Astrocyte (in vitro differentiated cells and primary cell): ENCODE measurements at regions not wholly inside any gene's neighbourhood (a gene's known extent, or its start where the extent isn't known, plus 50 kb on each side); places are given as distances from the start of the nearest gene placed in this dataset.

Experiments used
- DNase-seq: peaks from one replicate; pipeline ENCODE4 v3.0.0-alpha.2; 2010; ENCODE audit warnings: low read depth
- FAIRE-seq: peaks from 2 replicates; lab custom pipeline; 2011; peaks lifted over from hg19 to GRCh38; lab: Jason Lieb, UNC
- H2AFZ ChIP-seq: 2 replicates; pipeline ENCODE4 v1.6.0; 2012; ENCODE audit warnings: low read depth, low read length, inconsistent platforms
- H3K27ac ChIP-seq: 2 replicates; pipeline ENCODE4 v1.5.1; 2011; ENCODE audit warnings: low read depth, low read length, inconsistent platforms
- H3K27me3 ChIP-seq: 2 replicates; pipeline ENCODE4 v1.6.0; 2011; ENCODE audit warnings: low read length, inconsistent platforms; ENCODE audit not compliant: insufficient read depth
- H3K36me3 ChIP-seq: 2 replicates; pipeline ENCODE4 v1.5.1; 2011; ENCODE audit warnings: low read length, inconsistent platforms; ENCODE audit not compliant: insufficient read depth
- H3K4me1 ChIP-seq: 2 replicates; pipeline ENCODE4 v1.5.1; 2011; ENCODE audit warnings: low read length, inconsistent platforms; ENCODE audit not compliant: insufficient read depth
- H3K4me2 ChIP-seq: 2 replicates; pipeline ENCODE4 v1.6.0; 2012; ENCODE audit warnings: low read length, inconsistent platforms
- H3K4me3 ChIP-seq: 2 replicates; pipeline ENCODE4 v1.5.1; 2011; ENCODE audit warnings: low read depth, mild to moderate bottlenecking, low read length, inconsistent platforms; ENCODE audit not compliant: insufficient read depth
- H3K79me2 ChIP-seq: 2 replicates; pipeline ENCODE4 v1.6.0; 2012; ENCODE audit warnings: mild to moderate bottlenecking, low read length, inconsistent platforms; ENCODE audit not compliant: insufficient read depth
- H3K9ac ChIP-seq: 2 replicates; pipeline ENCODE4 v1.6.0; 2012; ENCODE audit warnings: mild to moderate bottlenecking, low read length, inconsistent platforms
- H3K9me3 ChIP-seq: 2 replicates; pipeline ENCODE4 v1.5.1; 2012; ENCODE audit warnings: low read depth, mild to moderate bottlenecking, low read length, inconsistent platforms; ENCODE audit not compliant: insufficient read depth
- H4K20me1 ChIP-seq: 2 replicates; pipeline ENCODE4 v1.6.0; 2012; ENCODE audit warnings: low read length, inconsistent platforms; ENCODE audit not compliant: insufficient read depth
- H3K27ac Mint-ChIP-seq: one replicate; pipeline ENCODE4 v1.8.0; 2021; ENCODE audit warnings: mild to moderate bottlenecking, mixed read lengths; ENCODE audit not compliant: unreplicated experiment
- H3K27me3 Mint-ChIP-seq: one replicate; pipeline ENCODE4 v1.8.0; 2021; ENCODE audit warnings: low read depth, mixed read lengths; ENCODE audit not compliant: unreplicated experiment
- H3K36me3 Mint-ChIP-seq: one replicate; pipeline ENCODE4 v1.8.0; 2021; ENCODE audit warnings: low read depth, mixed read lengths; ENCODE audit not compliant: unreplicated experiment
- H3K4me1 Mint-ChIP-seq: one replicate; pipeline ENCODE4 v1.8.0; 2021; ENCODE audit warnings: low read depth, mixed read lengths; ENCODE audit not compliant: unreplicated experiment
- H3K4me3 Mint-ChIP-seq: one replicate; pipeline ENCODE4 v1.8.0; 2021; ENCODE audit warnings: mild to moderate bottlenecking, moderate library complexity, mixed read lengths; ENCODE audit not compliant: unreplicated experiment
- H3K9me3 Mint-ChIP-seq: one replicate; pipeline ENCODE4 v1.8.0; 2021; ENCODE audit warnings: mild to moderate bottlenecking, mixed read lengths; ENCODE audit not compliant: unreplicated experiment
- EZH2 ChIP-seq: IDR thresholded peaks from 2 replicates; pipeline ENCODE4 v1.6.1; 2012; ENCODE audit warnings: mild to moderate bottlenecking, low read length, inconsistent platforms; ENCODE audit not compliant: insufficient read depth
- TF ChIP-seq, protein P1 (sequence below): IDR thresholded peaks from 2 replicates; pipeline ENCODE4 v1.5.1; 2011; ENCODE audit warnings: low read depth, mild to moderate bottlenecking, inconsistent platforms, low read length, moderate library complexity; ENCODE audit not compliant: insufficient read depth

DNA sequence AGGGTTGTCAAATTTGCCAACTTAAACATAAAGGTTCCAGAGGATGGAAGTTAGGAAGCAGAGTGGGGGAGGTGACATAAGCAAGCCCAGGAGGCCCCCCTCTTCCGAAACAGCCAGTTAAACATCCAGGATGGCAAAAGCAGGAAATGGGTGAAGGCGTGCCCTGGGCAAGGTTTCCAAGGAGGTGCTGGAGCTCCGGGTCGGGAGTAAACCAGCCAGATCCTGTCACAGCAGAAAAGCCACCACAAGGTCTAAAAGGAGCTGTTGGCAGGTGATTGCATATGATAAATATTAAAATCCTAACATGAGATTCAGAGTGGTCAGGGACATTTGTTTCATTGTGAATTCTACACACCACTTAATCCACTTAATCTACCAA, 572.2 kb upstream of the SALL3 start:
- Histone ChIP-seq H3K27ac (no peak overlapping the region), H4K20me1 (no peaks in the 10 kb centered on the region), H3K4me1 (no peaks in the 10 kb centered on the region), H3K9me3 (peaks cover 11% of the 10 kb centered on the region), H3K27me3 (no peaks in the 10 kb centered on the region), H3K36me3 (no peaks in the 10 kb centered on the region), H3K4me2 (no peak overlapping the region), H3K4me3 (no peak overlapping the region), H3K9ac (no peak overlapping the region), H2AFZ (no peak overlapping the region), H3K79me2 (no peaks in the 10 kb centered on the region)
- Mint-ChIP-seq H3K4me3 (no peak overlapping the region), H3K36me3 (no peaks in the 10 kb centered on the region), H3K4me1 (no peaks in the 10 kb centered on the region), H3K27me3 (no peaks in the 10 kb centered on the region), H3K9me3 (peaks cover 14% of the 10 kb centered on the region), H3K27ac (no peak overlapping the region)
- TF ChIP-seq, protein P1, sequence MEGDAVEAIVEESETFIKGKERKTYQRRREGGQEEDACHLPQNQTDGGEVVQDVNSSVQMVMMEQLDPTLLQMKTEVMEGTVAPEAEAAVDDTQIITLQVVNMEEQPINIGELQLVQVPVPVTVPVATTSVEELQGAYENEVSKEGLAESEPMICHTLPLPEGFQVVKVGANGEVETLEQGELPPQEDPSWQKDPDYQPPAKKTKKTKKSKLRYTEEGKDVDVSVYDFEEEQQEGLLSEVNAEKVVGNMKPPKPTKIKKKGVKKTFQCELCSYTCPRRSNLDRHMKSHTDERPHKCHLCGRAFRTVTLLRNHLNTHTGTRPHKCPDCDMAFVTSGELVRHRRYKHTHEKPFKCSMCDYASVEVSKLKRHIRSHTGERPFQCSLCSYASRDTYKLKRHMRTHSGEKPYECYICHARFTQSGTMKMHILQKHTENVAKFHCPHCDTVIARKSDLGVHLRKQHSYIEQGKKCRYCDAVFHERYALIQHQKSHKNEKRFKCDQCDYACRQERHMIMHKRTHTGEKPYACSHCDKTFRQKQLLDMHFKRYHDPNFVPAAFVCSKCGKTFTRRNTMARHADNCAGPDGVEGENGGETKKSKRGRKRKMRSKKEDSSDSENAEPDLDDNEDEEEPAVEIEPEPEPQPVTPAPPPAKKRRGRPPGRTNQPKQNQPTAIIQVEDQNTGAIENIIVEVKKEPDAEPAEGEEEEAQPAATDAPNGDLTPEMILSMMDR = no peak
- no peak for TF ChIP-seq EZH2
- no peak for DNase-seq
- FAIRE-seq = no peak

DNA sequence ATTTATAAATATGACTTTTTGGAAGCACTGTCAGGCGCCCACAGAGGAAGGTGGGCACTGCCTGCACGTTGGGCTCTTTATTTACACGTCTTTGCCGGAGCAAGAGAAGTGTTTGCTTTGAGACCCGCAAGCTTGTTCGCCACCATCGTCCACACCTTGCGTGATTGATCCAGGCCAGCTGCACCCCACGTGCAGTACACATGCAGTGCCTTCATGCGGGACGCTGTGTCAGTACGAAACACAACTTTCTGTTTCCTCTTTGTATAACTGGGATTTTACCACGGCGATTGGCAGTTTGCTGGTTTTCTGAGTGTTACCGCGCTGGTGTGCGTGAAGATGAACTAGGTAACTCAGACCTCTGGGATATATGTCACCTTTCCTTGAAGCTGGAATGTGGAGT, 571.0 kb upstream of the SALL3 start:
- Mint-ChIP-seq H3K9me3 (peaks cover 14% of the 10 kb centered on the region), H3K4me3 (no peak overlapping the region), H3K27me3 (no peaks in the 10 kb centered on the region), H3K4me1 (no peaks in the 10 kb centered on the region), H3K36me3 (no peaks in the 10 kb centered on the region), H3K27ac (no peak overlapping the region)
- no peak overlapping the region for H2AFZ ChIP-seq
- no peak overlapping the region for H3K4me2 ChIP-seq
- no peaks in the 10 kb centered on the region for H3K36me3 ChIP-seq
- no peaks in the 10 kb centered on the region for H4K20me1 ChIP-seq
- no peak overlapping the region for H3K4me3 ChIP-seq
- TF ChIP-seq, protein P1 = no peak
- TF ChIP-seq EZH2 = no peak
- H3K9ac ChIP-seq = no peak overlapping the region
- H3K79me2 ChIP-seq = no peaks in the 10 kb centered on the region
- no peaks in the 10 kb centered on the region for H3K4me1 ChIP-seq
- FAIRE-seq (no peak), DNase-seq (no peak)
- H3K9me3 ChIP-seq = peaks cover 11% of the 10 kb centered on the region
- H3K27me3 ChIP-seq = no peaks in the 10 kb centered on the region
- H3K27ac ChIP-seq = no peak overlapping the region

DNA sequence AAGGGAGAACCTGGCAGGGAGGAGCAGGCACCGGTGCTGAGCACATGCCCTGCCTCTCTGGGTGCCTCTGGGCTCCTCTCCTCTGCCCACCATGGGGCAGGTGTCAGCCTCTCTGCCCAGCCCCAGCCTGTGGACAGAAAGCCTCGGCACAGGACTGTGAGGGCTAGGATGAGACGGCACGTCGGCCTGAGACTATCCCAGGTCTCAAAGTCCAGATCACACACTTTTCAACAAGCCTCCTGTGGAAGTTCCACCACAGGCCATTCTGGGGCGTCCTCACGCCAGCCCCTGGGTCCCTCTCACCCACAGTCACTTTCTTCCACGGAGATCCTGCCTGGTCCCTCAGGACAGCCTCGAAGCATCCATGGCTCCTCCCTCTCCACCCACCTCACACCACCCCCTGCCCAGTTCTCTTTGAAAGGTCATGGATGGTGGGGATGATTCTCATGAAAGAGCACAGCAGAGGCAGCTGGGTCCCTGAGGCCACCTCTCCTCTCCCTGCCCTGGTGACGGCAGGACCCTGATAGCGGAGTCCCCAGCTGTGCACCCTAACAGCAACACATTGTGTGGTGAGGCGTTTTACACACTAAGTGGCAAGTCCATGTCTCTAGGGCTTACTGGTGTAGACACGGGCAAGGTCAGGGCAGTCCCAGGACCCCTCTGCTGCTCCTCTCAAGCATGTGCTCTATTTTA, 569.4 kb upstream of the SALL3 start:
- Histone ChIP-seq H3K27me3 (no peaks in the 10 kb centered on the region), H2AFZ (no peak overlapping the region), H3K27ac (no peak overlapping the region), H3K36me3 (no peaks in the 10 kb centered on the region), H3K9me3 (peaks cover 6% of the 10 kb centered on the region), H4K20me1 (no peaks in the 10 kb centered on the region), H3K79me2 (no peaks in the 10 kb centered on the region), H3K4me3 (no peak overlapping the region), H3K4me2 (no peak overlapping the region), H3K9ac (no peak overlapping the region), H3K4me1 (no peaks in the 10 kb centered on the region)
- no peaks in the 10 kb centered on the region for H3K36me3 Mint-ChIP-seq
- H3K4me1 Mint-ChIP-seq = no peaks in the 10 kb centered on the region
- DNase-seq (no peak), FAIRE-seq (no peak)
- no peak for TF ChIP-seq EZH2
- TF ChIP-seq, protein P1 = no peak
- no peak overlapping the region for H3K4me3 Mint-ChIP-seq
- no peaks in the 10 kb centered on the region for H3K27me3 Mint-ChIP-seq
- H3K27ac Mint-ChIP-seq = no peak overlapping the region
- peaks cover 16% of the 10 kb centered on the region for H3K9me3 Mint-ChIP-seq
